ENCODE measurements at regions not wholly inside any gene's neighbourhood (a gene's known extent, or its start where the extent isn't known, plus 50 kb on each side); places are given as distances from the start of the nearest gene placed in this dataset.
"Not testable (repeated sequence)": the region's sequence is repeated elsewhere in the genome, so short reads cannot be mapped to it uniquely, and the experiment has no call there.

DNA sequence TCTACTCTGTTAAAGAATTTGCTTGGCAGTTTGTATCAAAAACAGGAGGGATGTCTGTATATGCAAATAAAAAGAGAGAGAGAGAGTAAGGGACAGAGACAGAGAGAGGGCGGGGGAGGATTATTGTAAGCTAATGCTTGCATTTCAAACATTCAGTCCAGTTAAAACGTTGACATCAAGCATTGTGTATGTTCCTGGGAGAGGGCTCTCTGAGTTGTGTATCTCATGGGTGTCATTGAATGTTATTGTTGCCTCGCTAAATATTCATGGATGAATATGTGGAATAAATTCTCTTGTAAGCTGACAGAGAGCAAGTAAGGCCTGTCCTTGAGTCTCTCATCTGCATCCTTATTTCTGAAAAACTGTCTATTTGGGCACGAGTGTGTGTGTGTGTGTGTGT lies 78.8 kb upstream of the VRK1 start:
- no peaks in the 10 kb centered on the region for H3K4me1 Mint-ChIP-seq (ENCODE audit: low read depth)
- no peaks in the 10 kb centered on the region for H3K36me3 Mint-ChIP-seq (ENCODE audit: low read depth)
- no peak for TF ChIP-seq CTCF (IDR thresholded peaks at IDR 0.05)
- peaks cover 13% of the 10 kb centered on the region for H3K27me3 Mint-ChIP-seq (ENCODE audit: low read depth)
- no peaks in the 10 kb centered on the region for H3K9me3 Mint-ChIP-seq (ENCODE audit: low read depth)
- no peak overlapping the region for H3K27ac Mint-ChIP-seq (ENCODE audit: unreplicated experiment)
- no peak overlapping the region for H3K4me3 Mint-ChIP-seq (ENCODE audit: unreplicated experiment)
- DNase-seq (ENCODE audit: low spot score): no peak

- H3K27me3 Mint-ChIP-seq (ENCODE audit: low read depth); H3K27ac Mint-ChIP-seq (ENCODE audit: unreplicated experiment); DNase-seq (ENCODE audit: low spot score); H3K4me1 Mint-ChIP-seq (ENCODE audit: low read depth); H3K9me3 Mint-ChIP-seq (ENCODE audit: low read depth); H3K36me3 Mint-ChIP-seq (ENCODE audit: low read depth); H3K4me3 Mint-ChIP-seq (ENCODE audit: unreplicated experiment): not testable (repeated sequence)
Observed at GRCh38 chr14:96720702-96721101, 76.5 kb upstream of the VRK1 start.

DNA sequence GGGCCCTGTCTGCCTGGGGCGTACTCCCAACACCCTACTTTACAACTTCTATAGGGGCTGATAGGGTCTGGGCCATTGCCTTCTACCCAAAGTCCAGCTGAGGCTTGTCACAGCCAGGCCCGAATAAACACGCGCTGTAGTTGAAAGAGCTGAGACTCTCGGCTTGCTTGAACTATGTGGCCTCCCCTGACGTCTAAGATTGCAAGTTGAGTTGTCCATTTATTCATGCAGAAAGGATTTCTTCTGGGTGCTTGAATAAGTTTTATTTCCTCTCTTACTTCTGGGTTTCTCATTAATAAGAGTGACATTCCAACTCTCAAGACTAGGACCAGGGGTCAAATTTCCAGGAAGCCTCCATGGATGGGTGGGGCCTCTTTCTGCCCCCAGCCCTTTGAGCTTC lies 74.4 kb upstream of the VRK1 start:
- Mint-ChIP-seq H3K4me1 (ENCODE audit: low read depth) (no peaks in the 10 kb centered on the region), H3K4me3 (ENCODE audit: unreplicated experiment) (no peak overlapping the region), H3K36me3 (ENCODE audit: low read depth) (no peaks in the 10 kb centered on the region), H3K27ac (ENCODE audit: unreplicated experiment) (no peak overlapping the region), H3K27me3 (ENCODE audit: low read depth) (peaks cover 8% of the 10 kb centered on the region), H3K9me3 (ENCODE audit: low read depth) (peaks cover 11% of the 10 kb centered on the region)
- no peak for DNase-seq (ENCODE audit: low spot score)
- no peak for TF ChIP-seq CTCF (IDR thresholded peaks at IDR 0.05)

DNA sequence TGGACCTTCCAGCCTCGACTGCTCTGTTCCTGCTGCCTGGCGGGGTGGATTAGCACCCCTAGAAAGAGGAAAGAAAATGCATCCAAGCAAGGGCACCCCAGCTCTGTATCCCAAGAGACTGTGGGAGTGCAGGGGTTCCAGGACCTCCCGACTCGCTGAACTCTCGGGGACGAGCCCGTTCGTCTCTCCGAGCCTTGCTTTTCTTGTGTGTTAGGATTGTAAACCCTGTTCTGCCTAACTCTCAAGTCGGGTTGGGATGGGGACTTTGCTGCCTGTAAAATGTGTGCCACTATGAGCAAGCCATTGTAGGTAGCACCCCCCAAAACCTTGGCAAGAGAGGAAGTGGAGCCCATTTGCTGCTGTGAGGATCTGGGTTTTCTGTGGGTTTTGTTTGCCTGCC lies 73.2 kb upstream of the VRK1 start:
- peak; percentile 50 for DNase-seq (ENCODE audit: low spot score)
- no peaks in the 10 kb centered on the region for H3K36me3 Mint-ChIP-seq (ENCODE audit: low read depth)
- peaks cover 12% of the 10 kb centered on the region for H3K27me3 Mint-ChIP-seq (ENCODE audit: low read depth)
- H3K4me3 Mint-ChIP-seq (ENCODE audit: unreplicated experiment): no peak overlapping the region
- H3K27ac Mint-ChIP-seq (ENCODE audit: unreplicated experiment): no peak overlapping the region
- no peaks in the 10 kb centered on the region for H3K4me1 Mint-ChIP-seq (ENCODE audit: low read depth)
- TF ChIP-seq CTCF (IDR thresholded peaks at IDR 0.05): no peak
- H3K9me3 Mint-ChIP-seq (ENCODE audit: low read depth): peaks cover 11% of the 10 kb centered on the region

DNA sequence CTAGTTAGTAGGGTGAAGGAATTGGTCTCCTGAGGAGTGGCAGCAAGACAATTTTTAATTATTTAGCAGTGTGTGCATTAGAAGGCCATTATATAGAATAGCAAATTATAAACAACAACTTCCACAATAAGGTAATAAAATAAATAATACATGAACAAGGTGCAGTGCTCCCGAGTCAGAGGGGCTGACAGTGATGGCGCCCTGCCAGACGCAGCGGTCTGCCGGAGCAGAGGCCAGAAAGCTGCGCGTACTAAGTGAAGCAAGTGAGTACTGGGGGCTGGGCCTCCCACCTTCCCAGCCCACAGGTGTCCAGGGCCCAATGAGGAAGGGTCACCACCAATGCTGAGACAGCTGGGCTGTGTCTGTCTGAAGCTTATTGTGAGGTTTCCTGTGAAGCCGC lies 72.0 kb upstream of the VRK1 start:
- Mint-ChIP-seq H3K27ac (ENCODE audit: unreplicated experiment) (no peak overlapping the region), H3K4me3 (ENCODE audit: unreplicated experiment) (no peak overlapping the region), H3K9me3 (ENCODE audit: low read depth) (peaks cover 11% of the 10 kb centered on the region), H3K36me3 (ENCODE audit: low read depth) (no peaks in the 10 kb centered on the region), H3K4me1 (ENCODE audit: low read depth) (no peaks in the 10 kb centered on the region), H3K27me3 (ENCODE audit: low read depth) (peaks cover 21% of the 10 kb centered on the region)
- DNase-seq (ENCODE audit: low spot score): no peak
- TF ChIP-seq CTCF (IDR thresholded peaks at IDR 0.05): no peak

GRCh38 chr14:96727073-96727472 lies 70.1 kb upstream of the VRK1 start:
- Mint-ChIP-seq H3K4me3 (ENCODE audit: unreplicated experiment) (no peak overlapping the region), H3K36me3 (ENCODE audit: low read depth) (no peaks in the 10 kb centered on the region), H3K27ac (ENCODE audit: unreplicated experiment) (no peak overlapping the region), H3K9me3 (ENCODE audit: low read depth) (peaks cover 11% of the 10 kb centered on the region), H3K4me1 (ENCODE audit: low read depth) (no peaks in the 10 kb centered on the region), H3K27me3 (ENCODE audit: low read depth) (peaks cover 23% of the 10 kb centered on the region)
- no peak for TF ChIP-seq CTCF (IDR thresholded peaks at IDR 0.05)
- DNase-seq (ENCODE audit: low spot score): no peak

Measured in chondrocyte (in vitro differentiated cells).